ENCODE measurements at regions not wholly inside any gene's neighbourhood (a gene's known extent, or its start where the extent isn't known, plus 50 kb on each side); places are given as distances from the start of the nearest gene placed in this dataset.

DNA sequence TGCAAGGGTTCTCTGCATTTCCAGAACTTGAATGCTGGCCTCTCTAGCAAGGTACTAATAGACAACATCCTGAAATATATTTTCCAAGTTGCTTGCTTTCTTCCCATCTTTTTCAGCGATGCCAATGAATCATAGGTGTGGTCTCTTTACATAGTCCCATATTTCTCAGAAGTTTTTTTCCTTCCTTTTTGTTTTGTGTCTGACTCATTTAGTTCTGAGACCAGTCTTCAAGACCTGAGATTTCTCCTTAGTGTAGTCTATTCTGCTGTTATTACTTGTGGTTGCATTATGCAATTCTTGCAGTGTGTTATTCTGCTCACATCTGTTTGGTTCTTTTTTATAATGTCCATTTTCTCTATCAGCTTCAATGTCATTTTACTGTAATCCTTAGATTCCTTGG, 1265.0 kb upstream of the ALCAM start (continued):
- TF ChIP-seq SIN3A (conservative IDR thresholded peaks at IDR 0.05 in 1 of 2, IDR thresholded peaks at IDR 0.05 in 1 of 2; ENCODE audit: low read depth in 1 of 2, low read length in 2 of 2) (no peak), CBX8 (IDR thresholded peaks at IDR 0.05; ENCODE audit: borderline replicate concordance, low read depth, low read length) (no peak)
